Fibroblast of skin of left biceps (primary cell): ENCODE measurements at regions not wholly inside any gene's neighbourhood (a gene's known extent, or its start where the extent isn't known, plus 50 kb on each side); places are given as distances from the start of the nearest gene placed in this dataset.
A peak's percentile ranks its signal among the peaks of the same experiment; 100 is the strongest.
"Not testable (repeated sequence)": the region's sequence is repeated elsewhere in the genome, so short reads cannot be mapped to it uniquely, and the experiment has no call there.

ENCODE experiments used
- DNase-seq, 2 experiments: peaks; one replicate each; pipeline ENCODE4 v3.0.0-alpha.2; 2013; ENCODE audit warnings: low read depth in 2 of 2

DNA sequence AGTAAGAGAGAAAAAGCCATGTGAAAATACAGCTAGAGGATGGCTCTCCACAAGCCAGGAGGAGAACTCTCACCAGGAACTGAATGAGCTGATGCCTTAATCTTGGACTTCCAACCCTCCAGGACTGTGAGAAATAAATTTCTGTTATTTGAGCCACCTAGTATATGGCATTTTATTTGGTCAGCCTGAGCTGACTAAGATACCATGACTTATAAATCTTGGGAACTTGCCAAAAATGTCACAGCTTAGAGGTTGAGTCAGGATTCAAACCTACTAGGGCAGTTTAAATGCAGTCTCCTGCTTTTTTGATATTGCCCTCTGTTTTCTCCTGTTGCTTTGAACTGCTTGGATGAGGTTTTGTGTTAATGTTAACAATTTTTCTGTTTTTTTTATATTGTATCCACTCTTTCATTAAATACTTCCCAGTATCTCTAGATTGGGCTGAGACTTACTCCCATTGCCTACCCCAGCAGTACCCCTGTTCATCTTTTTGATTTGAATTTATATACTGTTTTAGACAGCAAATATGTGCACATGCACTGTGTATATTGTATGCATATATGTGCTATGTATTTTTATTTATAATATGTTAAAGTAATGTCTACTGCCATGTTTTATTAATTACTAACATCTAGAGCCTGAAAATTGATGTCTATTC is 1223.2 kb downstream of the OTOL1 start:
- DNase-seq, result peak; percentile 74 to 76

DNA sequence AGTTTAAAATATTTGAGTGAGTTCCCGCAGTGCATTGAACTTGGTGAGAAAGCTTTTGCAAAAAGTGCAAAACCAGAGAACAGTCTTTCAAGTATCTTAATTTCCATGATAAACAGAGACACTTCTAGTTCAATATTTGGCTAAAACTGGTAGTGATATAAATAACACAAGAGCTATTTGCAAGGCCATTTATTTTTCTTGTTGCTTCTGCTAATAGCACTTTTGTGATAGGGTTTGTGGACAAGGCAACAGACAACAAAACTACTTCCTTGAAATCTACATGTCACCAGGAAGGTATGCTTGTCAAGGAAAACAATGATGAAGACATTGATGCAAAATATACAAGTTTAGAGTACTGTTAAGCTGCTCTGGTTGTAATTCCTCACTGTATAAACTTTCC is 1225.1 kb downstream of the OTOL1 start:
- DNase-seq, result no peak

DNA sequence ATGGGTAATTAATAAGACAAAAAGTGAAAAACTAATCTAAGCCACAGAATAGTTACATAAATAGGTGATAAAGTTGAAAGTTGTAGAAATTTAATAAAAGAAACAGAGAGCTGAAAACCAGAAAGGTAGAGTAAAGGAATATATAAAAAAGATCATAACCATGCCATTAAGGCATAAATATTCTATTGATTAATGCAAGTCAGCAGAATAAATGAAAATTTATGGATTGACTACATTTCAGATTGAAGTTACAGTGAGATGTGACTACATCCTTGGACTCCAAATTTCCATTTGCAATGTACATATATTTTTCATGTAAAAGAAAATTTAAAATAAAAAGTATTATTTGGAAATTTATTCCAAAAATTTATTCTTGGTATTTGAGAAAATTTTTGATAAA is 1225.7 kb downstream of the OTOL1 start:
- no peak for DNase-seq

DNA sequence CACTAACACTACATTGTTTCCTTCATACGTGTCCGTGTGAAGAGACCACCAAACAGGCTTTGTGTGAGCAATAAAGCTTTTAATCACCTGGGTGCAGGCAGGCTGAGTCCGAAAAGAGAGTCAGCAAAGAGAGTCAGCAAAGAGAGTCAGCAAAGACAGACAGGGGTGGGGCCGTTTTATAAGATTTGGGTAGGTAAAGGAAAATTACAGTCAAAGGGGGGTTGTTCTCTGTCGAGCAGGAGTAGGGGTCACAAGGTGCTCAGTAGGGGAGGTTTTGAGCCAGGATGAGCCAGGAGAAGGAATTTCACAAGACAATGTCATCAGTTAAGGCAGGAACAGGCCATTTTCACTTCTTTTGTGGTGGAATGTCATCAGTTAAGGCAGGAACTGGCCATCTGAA is 1226.2 kb downstream of the OTOL1 start:
- not testable (repeated sequence) for DNase-seq

DNA sequence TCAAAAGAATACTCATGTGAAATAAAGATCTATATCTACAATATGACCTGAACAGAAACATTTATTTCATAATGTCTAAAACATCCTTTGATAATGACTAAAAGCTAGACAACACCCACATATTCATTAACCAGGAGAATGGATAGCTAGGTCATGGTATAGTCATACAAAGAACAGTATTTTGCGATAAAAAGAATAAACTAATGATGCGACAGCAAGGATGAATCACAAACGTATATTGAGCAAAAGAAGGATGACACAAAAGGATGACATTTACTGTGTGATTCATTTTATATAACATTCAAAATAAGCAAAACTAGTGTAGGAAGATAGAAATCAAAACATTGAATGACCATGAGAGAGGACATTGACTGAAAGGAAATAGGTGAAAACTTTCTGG is 1233.1 kb downstream of the OTOL1 start:
- no peak for DNase-seq

DNA sequence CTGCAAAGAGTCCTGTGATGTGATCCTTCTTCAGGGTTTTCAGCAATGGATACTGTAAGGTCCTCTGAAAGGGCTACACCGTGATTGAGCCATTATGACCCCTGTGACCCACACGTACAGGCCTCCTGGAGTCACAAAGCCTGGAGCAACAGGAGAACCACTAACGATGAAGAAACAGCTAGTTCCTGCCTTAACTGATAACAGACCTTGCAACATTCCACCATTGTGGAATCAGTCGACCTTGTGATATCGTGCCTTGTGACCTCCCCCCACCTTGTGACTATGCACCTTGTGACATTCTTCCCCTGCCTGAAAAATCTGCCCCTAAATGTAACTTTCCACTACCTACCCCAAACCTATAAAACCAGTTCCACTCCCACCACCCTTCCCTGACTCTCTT is 1235.4 kb downstream of the OTOL1 start:
- DNase-seq, result not testable (repeated sequence)

DNA sequence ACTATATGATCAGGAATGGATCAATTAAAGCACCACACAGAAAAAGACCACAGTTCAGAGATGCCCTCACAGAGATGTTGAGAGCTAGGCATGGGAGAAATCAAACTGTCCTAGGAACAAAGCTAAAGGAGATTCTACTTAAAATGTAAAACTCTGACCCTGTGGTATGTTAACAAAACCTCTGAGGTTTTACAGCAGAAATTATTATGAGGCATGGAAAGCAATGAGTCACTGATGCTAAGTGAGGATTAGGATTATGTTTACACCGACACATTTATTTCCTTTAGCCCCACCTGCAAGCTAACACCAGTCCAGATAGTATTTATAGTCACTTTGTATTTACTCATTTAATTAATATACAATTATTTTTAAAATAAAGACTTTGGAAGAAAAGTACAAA is 1242.2 kb downstream of the OTOL1 start:
- no peak for DNase-seq

DNA sequence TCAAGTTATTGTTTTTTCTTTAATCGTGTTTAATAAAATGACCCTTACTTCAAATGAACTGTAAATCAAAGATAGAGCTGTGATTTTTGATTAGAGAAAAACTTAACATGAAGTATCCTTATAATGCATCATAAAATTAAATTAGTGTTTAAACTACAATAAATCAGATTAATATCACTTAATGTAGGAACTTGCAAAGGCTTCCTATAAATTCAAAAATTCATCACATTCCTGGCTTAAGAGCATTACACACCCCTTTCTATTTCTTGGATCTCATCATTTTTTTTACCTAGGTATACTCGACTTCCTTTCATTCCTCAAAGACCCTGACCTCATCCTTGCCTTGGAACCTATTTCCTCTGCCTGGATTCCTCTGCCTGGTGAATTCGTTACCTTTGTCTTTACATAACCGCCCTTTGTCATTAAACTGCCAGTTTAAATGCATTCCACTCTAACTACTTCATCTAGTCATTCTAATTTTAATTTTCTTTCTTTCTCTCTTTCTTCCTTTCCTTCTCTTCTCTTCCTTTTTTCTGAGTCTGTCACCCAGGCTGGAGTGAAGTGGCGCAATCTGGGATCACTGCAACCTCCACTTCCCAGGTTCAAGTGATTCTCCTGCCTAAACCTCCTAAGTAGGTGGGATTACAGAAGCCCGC is 1244.5 kb downstream of the OTOL1 start:
- no peak for DNase-seq

DNA sequence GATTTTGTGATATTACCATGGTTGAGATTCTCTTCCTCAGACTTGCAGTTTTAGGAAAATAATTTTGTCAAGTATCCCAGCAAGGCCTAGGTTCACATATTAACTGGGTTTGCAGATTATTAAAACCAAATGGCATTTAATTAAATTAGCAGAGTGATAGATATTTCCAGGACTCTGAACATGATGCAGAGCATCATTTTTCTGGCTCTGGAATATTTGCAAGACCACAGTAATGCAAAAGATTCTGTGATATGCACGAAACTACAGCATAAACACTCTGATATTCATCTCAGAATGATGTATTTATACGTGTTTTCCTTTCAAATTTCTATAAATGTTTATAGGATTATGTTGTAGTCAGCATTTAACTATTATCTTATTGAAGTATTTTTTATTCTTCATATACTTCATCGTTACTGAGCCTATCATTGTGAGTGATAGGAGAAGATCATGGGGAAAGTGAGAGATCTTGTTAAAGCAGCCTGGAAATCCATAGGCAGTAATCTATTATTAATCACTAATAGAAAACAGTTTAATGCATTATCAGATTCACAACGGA is 1245.6 kb downstream of the OTOL1 start:
- DNase-seq, result peak; percentile 47 to 62

DNA sequence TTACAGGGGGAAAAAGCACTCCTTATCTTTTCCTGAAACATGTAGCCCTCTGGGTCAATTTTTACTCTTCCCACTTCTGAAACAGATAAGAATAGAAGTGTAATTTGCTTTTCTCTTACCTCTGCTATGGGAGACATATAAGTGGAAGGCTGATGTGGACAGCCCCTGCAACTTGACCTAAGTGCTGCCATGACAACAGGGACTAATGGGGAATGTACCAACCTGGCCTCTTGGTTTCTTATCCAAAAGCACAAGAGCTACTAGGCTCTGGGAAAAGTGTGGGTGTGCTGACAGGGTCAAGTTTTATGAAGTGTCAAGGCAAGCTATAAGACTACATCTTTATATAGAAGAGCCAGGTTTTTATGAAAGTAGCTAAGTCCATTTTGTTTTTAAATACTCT is 1246.5 kb downstream of the OTOL1 start:
- DNase-seq, result no peak

DNA sequence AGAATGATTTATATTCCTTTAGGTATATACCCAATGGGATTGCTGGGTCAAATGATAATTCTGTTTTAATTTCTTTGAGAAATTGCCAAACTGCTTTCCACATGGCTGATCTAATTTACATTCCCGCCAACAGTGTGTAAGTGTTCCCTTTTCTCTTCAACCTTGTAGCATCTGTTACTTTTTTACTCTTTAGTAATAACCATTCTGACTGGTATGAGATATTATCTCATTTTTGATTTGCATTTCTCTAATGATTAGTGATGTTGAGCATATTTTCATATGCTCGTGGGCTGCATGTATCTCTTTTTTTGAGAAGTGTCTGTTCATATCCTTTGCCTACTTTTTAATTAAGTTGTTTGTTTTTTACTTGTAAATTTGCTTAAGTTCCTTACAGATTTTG is 1264.2 kb downstream of the OTOL1 start:
- no peak for DNase-seq

DNA sequence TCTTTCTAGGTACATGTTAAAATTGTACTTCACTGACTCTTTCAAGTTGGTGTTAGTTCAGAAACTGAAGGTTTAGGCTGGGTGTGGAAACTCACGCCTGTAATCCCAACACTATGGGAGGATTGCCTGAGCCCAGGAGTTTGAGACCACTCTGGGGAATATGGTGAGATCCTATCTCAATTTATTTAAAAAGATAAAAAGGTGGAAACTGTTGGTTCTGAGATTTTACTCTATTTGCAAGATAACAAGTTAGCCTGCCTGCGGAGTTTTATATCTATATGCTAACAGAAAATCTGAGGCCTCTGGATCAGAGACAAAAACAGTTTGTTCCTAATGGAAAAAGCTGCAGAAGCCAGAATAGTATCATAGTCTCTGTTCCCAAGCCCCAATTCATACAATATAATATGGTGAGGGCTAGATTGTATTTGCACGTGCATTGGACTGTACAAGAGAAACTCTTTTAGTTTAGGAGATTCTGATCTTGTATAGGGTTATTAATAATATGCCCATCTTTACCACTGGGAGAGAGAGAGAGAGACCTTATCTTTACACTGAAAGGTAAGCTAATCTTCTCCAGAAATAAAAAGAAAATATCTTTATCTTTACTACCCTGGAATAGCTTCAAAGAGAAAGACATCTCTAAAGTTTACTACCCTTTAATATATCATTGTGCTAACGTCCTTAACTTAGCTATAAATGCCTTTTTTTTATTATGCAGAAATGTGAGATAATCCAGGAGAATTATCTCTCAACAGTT is 1267.6 kb downstream of the OTOL1 start:
- DNase-seq, result no peak

DNA sequence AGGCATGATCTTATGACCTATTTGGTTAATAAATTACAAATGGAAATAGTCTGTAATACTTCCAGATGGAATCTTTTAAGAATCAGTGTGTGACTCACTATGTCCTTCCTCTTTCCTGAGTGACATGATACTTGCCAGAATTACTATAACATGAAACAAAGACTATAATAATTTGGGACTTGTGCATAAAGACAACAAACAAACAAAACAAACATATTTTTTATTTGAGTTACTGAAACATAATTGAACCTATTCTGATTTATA is 1268.1 kb downstream of the OTOL1 start:
- DNase-seq, result no peak

DNA sequence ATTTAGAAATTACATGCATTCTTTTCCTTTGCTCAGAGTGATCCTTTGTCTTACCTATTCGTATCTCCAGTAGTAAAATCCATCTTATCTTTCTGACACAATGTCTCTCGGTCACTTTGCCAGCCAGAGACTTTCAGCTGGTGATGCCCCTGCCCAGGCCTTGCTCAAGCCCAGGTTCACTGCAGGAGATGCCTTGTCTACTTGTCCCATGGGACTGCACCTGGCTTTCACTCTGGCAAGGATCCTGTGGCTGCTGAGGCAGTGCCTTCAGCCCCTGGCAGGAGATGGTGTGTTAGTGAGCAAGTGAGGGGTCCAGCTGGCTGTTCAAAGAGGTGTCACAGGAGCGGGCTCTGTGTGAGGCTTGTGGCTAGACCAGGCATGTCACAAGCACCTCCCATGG is 1268.9 kb downstream of the OTOL1 start:
- no peak for DNase-seq

DNA sequence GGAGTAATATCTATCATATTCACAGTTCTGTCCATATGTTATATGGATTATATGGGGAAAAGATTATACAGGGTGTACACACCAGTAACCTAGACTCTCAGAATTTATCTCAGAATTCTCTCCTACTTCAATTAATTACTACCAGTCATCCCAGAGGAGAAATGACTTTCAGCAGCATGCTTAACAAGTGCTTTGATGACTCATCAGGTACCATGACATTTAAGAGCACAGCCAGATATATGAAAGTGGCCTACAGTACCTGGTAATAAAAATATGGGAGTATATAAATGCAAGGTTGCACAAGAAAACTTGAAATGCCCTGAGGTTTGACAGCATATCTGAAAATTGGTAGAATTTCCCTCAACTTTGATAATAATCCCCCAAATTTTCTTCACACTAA is 1273.0 kb downstream of the OTOL1 start:
- no peak for DNase-seq

DNA sequence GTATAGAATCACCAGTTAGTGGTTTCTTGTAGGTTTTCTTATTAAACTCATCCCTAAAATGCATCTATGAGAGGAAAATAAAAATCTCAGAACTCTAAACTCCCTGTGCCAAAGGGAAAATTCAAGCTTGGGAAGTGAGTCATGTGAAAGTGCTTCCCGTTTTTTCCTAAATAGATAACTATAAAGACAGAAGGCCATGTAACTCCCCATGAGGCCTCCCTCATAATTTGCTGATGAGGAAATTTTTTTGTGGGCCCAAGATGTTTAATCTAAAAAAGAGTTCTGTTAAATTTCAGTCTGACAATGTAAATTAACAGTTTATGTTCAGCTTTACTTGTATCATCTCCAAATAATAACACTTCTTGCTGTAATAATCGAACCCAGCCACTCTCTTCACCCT is 1273.9 kb downstream of the OTOL1 start:
- DNase-seq, result no peak

DNA sequence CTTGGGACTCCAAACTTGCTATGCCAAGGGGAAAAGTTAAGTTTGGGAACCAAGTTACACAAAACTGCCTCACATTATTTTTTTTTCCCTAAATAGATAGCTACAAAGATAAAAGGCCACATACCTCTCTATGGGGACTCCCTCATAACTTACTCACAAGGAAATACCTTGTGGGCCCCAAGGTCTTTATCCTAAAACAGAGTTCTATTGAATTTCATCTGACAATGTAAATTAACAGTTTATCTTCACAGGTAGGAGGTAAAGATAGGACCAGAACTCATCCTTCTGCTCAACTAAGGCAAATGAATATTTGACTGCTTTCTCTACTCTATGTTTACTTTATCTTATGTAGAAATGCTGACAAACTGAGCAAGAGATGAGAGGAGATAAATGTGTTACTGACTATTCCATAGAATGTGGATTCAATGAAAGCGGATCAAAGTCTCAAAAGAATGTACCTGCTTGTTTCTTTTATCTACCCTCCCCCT is 1278.0 kb downstream of the OTOL1 start:
- no peak for DNase-seq

DNA sequence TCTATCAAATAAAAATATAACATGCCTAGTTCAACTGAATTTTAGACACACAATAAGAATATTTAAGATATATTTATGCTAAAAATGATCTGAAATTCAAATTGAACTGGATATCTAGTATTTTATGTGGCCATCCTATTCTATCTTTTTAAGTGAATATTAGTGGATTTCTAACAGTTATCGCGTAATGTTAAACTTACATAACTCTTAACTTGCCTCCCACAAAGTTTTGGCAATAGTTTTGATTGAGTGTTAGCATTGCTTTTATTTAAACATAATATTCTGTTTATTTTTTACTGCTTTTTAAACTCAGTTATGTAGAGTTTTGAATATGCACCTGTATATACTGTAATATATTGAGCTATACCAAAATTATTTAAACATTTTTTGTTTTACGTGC is 1279.5 kb downstream of the OTOL1 start:
- no peak for DNase-seq

DNA sequence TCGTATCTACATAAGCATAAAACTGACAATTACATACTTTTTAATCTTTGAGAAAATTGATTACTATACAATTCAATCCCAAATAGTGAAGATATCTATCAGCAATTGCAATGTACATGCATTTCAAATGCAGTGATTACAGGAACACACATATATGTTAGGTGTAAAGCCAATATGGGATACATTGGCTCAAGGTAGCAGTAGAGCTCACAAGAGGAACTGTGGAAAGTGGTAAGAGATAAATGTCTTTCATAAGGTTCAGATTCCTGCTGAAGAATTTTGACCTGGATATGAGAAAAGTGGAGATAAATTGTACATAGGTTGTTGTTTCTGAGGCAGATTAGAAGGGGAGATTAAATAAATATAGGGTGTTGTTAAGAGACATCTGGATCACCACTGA is 1280.5 kb downstream of the OTOL1 start:
- DNase-seq, result no peak

DNA sequence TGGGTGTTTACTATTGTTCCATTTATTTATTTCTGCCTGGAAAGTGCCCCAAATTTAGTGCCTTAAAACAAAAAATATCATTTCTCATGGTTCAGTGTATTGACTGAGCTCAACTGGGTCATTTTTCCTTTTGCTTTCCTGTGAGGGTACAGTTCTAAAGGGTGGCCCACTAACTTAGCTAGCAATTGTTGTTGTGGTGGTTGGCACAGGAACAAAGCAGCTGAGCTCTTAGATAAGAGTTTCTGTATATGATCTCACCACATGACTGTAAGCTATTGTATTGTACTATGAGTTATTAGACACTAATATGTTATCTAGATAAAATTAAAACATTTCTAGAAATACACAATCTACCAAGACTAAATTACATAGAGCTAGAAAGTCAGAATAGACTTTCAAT is 1283.7 kb downstream of the OTOL1 start:
- DNase-seq, result no peak

DNA sequence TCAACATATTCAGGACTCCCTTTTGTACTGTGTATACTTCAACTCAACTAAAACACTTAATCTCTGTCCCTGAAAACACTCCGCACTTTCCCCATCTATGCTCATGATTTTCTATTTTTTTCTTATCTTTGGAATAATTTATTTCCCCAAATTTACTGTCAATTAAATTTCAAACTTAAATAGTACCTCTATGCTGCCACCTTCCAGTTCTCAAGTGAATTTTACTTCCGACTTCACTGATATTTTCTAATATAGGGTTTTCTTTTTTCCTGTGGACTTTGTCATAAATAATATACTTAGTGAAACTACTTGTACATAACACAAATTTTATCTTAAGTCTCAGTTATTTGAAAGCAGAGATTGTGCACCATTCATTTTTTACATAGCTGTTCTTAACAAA is 1303.3 kb downstream of the OTOL1 start:
- DNase-seq, result no peak

DNA sequence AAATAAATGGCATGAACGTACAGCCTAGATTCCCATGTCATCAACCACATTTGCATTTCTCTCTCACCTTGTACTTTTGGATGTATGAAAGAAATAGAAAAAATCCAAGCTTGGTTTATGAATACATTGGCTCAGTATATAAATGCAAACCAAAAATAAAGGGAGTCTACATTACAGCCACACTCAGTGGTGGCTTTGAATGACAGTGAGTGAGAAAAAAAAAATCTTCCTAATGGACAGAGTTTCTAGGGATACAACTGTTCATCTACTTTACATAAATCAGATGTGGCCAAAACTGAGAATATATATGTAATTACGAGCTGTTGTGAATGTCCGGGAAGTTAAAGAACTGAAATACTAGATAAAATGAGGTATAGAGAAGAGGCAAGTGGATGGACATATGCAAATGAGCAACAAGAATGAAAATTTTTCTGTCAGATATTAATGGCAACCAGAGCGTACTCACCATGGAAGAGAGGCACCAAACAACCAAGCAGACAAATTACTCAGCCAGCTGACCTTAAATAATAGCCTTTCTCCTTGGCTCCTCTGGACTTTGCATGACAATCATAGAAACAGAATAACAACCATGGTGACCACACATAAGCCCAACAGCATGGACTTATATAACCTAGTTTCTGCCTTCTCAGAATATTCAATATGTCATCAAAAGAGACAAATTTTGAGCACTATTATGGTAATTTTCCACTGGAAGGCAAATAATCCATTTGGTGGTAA is 1305.8 kb downstream of the OTOL1 start:
- no peak for DNase-seq
